Activated CD4-positive, alpha-beta T cell treated with anti-CD3 and anti-CD28 coated beads, Interleukin-2, amount 50 U/mL, for 48 hours (primary cell): ENCODE measurements at regions not wholly inside any gene's neighbourhood (a gene's known extent, or its start where the extent isn't known, plus 50 kb on each side); places are given as distances from the start of the nearest gene placed in this dataset.

Source experiments
- DNase-seq, 2 experiments: peaks; one replicate each; pipeline ENCODE4 v3.0.0-alpha.2; 2020

GRCh38 chr9:3732077-3733038, 206.6 kb upstream of the RFX3 start:
- DNase-seq: peak in 1 of 2 experiments; percentile 37

GRCh38 chr9:3730511-3730922, 204.7 kb upstream of the RFX3 start:
- no peak for DNase-seq

GRCh38 chr9:3721096-3721495, 195.3 kb upstream of the RFX3 start:
- DNase-seq: no peak

- DNase-seq: no peak
Measured at GRCh38 chr9:3719286-3719685, 193.5 kb upstream of the RFX3 start.

- DNase-seq: no peak
Measured at GRCh38 chr9:3716415-3716814, 190.6 kb upstream of the RFX3 start.

GRCh38 chr9:3708751-3709150, 182.9 kb upstream of the RFX3 start:
- no peak for DNase-seq

- no peak for DNase-seq
Measured at GRCh38 chr9:3704890-3705289, 179.1 kb upstream of the RFX3 start.

GRCh38 chr9:3700772-3701171, 175.0 kb upstream of the RFX3 start:
- no peak for DNase-seq

- DNase-seq: no peak
Measured at GRCh38 chr9:3699883-3700282, 174.1 kb upstream of the RFX3 start.

GRCh38 chr9:3698531-3698930, 172.7 kb upstream of the RFX3 start:
- DNase-seq: no peak

- no peak for DNase-seq
Measured at GRCh38 chr9:3698076-3698475, 172.3 kb upstream of the RFX3 start.

GRCh38 chr9:3696368-3696767, 170.6 kb upstream of the RFX3 start:
- no peak for DNase-seq

- no peak for DNase-seq
Measured at GRCh38 chr9:3692606-3693005, 166.8 kb upstream of the RFX3 start.

- no peak for DNase-seq
Measured at GRCh38 chr9:3689555-3689954, 163.8 kb upstream of the RFX3 start.

GRCh38 chr9:3687145-3687544, 161.3 kb upstream of the RFX3 start:
- DNase-seq: no peak

GRCh38 chr9:3682186-3682585, 156.4 kb upstream of the RFX3 start:
- no peak for DNase-seq

- DNase-seq: no peak
Measured at GRCh38 chr9:3677541-3677940, 151.7 kb upstream of the RFX3 start.

GRCh38 chr9:3676766-3677165, 151.0 kb upstream of the RFX3 start:
- no peak for DNase-seq

- DNase-seq: no peak
Measured at GRCh38 chr9:3675946-3676345, 150.1 kb upstream of the RFX3 start.

GRCh38 chr9:3674561-3674960, 148.8 kb upstream of the RFX3 start:
- no peak for DNase-seq

- no peak for DNase-seq
Measured at GRCh38 chr9:3672399-3672798, 146.6 kb upstream of the RFX3 start.

- no peak for DNase-seq
Measured at GRCh38 chr9:3664044-3664443, 138.2 kb upstream of the RFX3 start.

- no peak for DNase-seq
Measured at GRCh38 chr9:3662671-3663070, 136.9 kb upstream of the RFX3 start.

GRCh38 chr9:3660936-3661335, 135.1 kb upstream of the RFX3 start:
- no peak for DNase-seq

- no peak for DNase-seq
Measured at GRCh38 chr9:3659647-3660046, 133.8 kb upstream of the RFX3 start.
